HepG2 (cell line): ENCODE measurements at regions not wholly inside any gene's neighbourhood (a gene's known extent, or its start where the extent isn't known, plus 50 kb on each side); places are given as distances from the start of the nearest gene placed in this dataset.

Experiments
- ATAC-seq: fragments of 200-7000 bp; cut with Tn5 transposase; 3 replicates; pipeline ENCODE4 v1.9.1; 2020; ENCODE audit warnings: mild to moderate bottlenecking, moderate library complexity
- BruUV-seq: library from RNA; stranded (reverse); fragments of 400-500 nt; replicated peaks from 2 replicates; lab custom pipeline; 2021; lab: Mats Ljungman, UMichigan
- CTCF ChIA-PET: fragments of 300-600 bp; formaldehyde crosslinking; extraction: SDS; loops from one replicate; lab custom pipeline; 2021; ENCODE audit warnings: low total read pairs, inconsistent platforms, low intra/inter-chr PET ratio; lab: Yijun Ruan, JAX
- POLR2A ChIA-PET: fragments of 350-600 bp; sonication (Branson Sonifier 250); formaldehyde crosslinking; loops from one replicate; lab custom pipeline; 2020; ENCODE audit warnings: antibody characterized with exemption, inconsistent platforms; lab: Yijun Ruan, JAX
- DNase-seq: peaks from one replicate; pipeline ENCODE4 v3.0.0-alpha.2; 2015; ENCODE audit warnings: low spot score
- FAIRE-seq: peaks from 3 replicates; lab custom pipeline; 2011; peaks lifted over from hg19 to GRCh38; lab: Jason Lieb, UNC
- H2AFZ ChIP-seq: one replicate; pipeline ENCODE4 v1.6.1; 2011; ENCODE audit warnings: low read length, inconsistent platforms
- H3K27ac ChIP-seq: fragments of 300-600 bp; 3 replicates; pipeline ENCODE4 v1.8.0; 2011; ENCODE audit warnings: mixed run types, mild to moderate bottlenecking, mixed read lengths, low read length, inconsistent platforms; ENCODE audit not compliant: insufficient read depth; ENCODE audit errors: extremely low read length
- H3K27me3 ChIP-seq, 2 experiments: fragments of 200-600 bp in 1 of 2; 2 replicates in 1 of 2; 3 replicates in 1 of 2; pipeline versions ENCODE4 v1.6.0 to v1.8.0; 2011; ENCODE audit warnings: low read length in 2 of 2, mild to moderate bottlenecking in 2 of 2, moderate library complexity in 2 of 2, inconsistent platforms in 1 of 2; ENCODE audit not compliant: insufficient read depth in 2 of 2, control insufficient read depth in 1 of 2
- H3K36me3 ChIP-seq, 2 experiments: fragments of 200-600 bp in 1 of 2; replicated peaks in 1 of 2; 2 replicates in 1 of 2; 3 replicates in 1 of 2; pipeline versions ENCODE4 v1.5.1 to v1.8.0; 2011; ENCODE audit warnings: low read length in 2 of 2, inconsistent platforms in 1 of 2; ENCODE audit not compliant: insufficient read depth in 2 of 2, control insufficient read depth in 1 of 2
- H3K4me1 ChIP-seq: 2 replicates; pipeline ENCODE4 v1.5.1; 2012; ENCODE audit warnings: low read length, inconsistent platforms; ENCODE audit not compliant: insufficient read depth
- H3K4me2 ChIP-seq: 2 replicates; pipeline ENCODE4 v1.6.0; 2011; ENCODE audit warnings: low read depth, low read length, inconsistent platforms
- H3K4me3 ChIP-seq, 3 experiments: fragments of 200-600 bp in 1 of 3; sonication (generic), shearing (Covaris generic) in 1 of 3; replicated peaks in 1 of 3; 2 replicates each; pipeline ENCODE4 v1.5.1; 2011 to 2016; ENCODE audit warnings: low read length in 3 of 3, inconsistent platforms in 2 of 3, low read depth in 2 of 3, mild to moderate bottlenecking in 2 of 3, control low read depth in 1 of 3, mixed read lengths in 1 of 3; ENCODE audit not compliant: insufficient read depth in 1 of 3
- H3K79me2 ChIP-seq: one replicate; pipeline ENCODE4 v1.6.1; 2011; ENCODE audit warnings: low read length, inconsistent platforms; ENCODE audit not compliant: insufficient read depth
- H3K9ac ChIP-seq: 2 replicates; pipeline ENCODE4 v1.6.0; 2011; ENCODE audit warnings: mild to moderate bottlenecking, low read depth, low read length, inconsistent platforms; ENCODE audit not compliant: insufficient read depth
- H3K9me3 ChIP-seq: 2 replicates; pipeline ENCODE4 v1.5.1; 2012; ENCODE audit warnings: mild to moderate bottlenecking, low read length
- H4K20me1 ChIP-seq: 2 replicates; pipeline ENCODE4 v1.6.0; 2011; ENCODE audit warnings: inconsistent platforms, mild to moderate bottlenecking, low read length, moderate library complexity; ENCODE audit not compliant: insufficient read depth
- HNF1A ChIP-seq, 2 experiments: sonication (generic) in 1 of 2; formaldehyde crosslinking in 1 of 2; IDR thresholded peaks; 2 replicates each; pipeline versions ENCODE4 v1.4.0 to v1.6.1; 2016 to 2020; ENCODE audit warnings: borderline replicate concordance in 1 of 2, low read depth in 1 of 2, mild to moderate bottlenecking in 1 of 2, missing genetic modification reagents in 1 of 2
- NAIF1 ChIP-seq: sonication (generic); formaldehyde crosslinking; IDR thresholded peaks from 2 replicates; pipeline ENCODE4 v1.5.0; 2020; ENCODE audit warnings: mild to moderate bottlenecking, missing genetic modification reagents, borderline replicate concordance
- NKX3-1 ChIP-seq: sonication (generic); formaldehyde crosslinking; IDR thresholded peaks from 2 replicates; pipeline ENCODE4 v1.5.0; 2020; ENCODE audit warnings: missing genetic modification reagents
- ZBTB26 ChIP-seq: IDR thresholded peaks from 2 replicates; pipeline ENCODE4 v1.6.1; 2016; ENCODE audit warnings: missing compliant biosample characterization, missing genetic modification reagents, borderline replicate concordance
- ZBTB49 ChIP-seq: sonication (generic); formaldehyde crosslinking; IDR thresholded peaks from 2 replicates; pipeline ENCODE4 v1.4.0; 2020; ENCODE audit warnings: missing genetic modification reagents, borderline replicate concordance
- WGBS: methylation state at CpG from one replicate; pipeline ENCODE4 v1.1.6; 2017; ENCODE audit warnings: low lambda C conversion rate; 5-methylcytosine and 5-hydroxymethylcytosine counted together
- in situ Hi-C: cut with HindIII; loops from 2 replicates; pipeline ENCODE4 v1.10.0; 2017; ENCODE audit warnings: low pct_unique_long_range_greater_than_20kb; ENCODE audit not compliant: extremely low pct_ligation_motif_present
- intact Hi-C: fragments of 100-400 bp; cut with micrococcal nuclease; formaldehyde crosslinking; loops from one replicate; pipeline ENCODE4 v1.10.0; 2022; ENCODE audit not compliant: unreplicated experiment

- no peak for ATAC-seq
- no TSS peak for BruUV-seq
- FAIRE-seq = no peak
- H3K9ac ChIP-seq = no peak overlapping the region
- DNase-seq = no peak
- peaks cover 0 to 16% of the 10 kb centered on the region in 2 experiments; a peak in 2 of 5 replicates for H3K27me3 ChIP-seq
- H3K4me1 ChIP-seq = peaks cover 5% of the 10 kb centered on the region; the same call in 1 of the 2 replicates
- in situ Hi-C loops (no loop called here), intact Hi-C loops (no loop called here)
- WGBS = 0% methylated on average over 3 of the region's 3 CpGs
- no peaks in the 10 kb centered on the region for H3K9me3 ChIP-seq
- H2AFZ ChIP-seq = no peak overlapping the region
- ChIA-PET POLR2A (no interaction called here), CTCF (no interaction called here)
- no peaks in the 10 kb centered on the region for H3K36me3 ChIP-seq
- H3K4me3 ChIP-seq = no peak overlapping the region
- TF ChIP-seq ZBTB49 (CRISPR knock-in tag) (no peak), HNF1A (IDR thresholded peaks at IDR 0.05; ENCODE audit: low read depth) (no peak), HNF1A (CRISPR knock-in tag; IDR thresholded peaks at IDR 0.05; ENCODE audit: borderline replicate concordance) (no peak), ZBTB26 (CRISPR knock-in tag) (no peak), NAIF1 (no peak), NKX3-1 (CRISPR knock-in tag) (no peak)
- TF ChIP-seq, all 625 proteins: peak for 0
- no peaks in the 10 kb centered on the region for H4K20me1 ChIP-seq
- H3K79me2 ChIP-seq = no peaks in the 10 kb centered on the region
- H3K4me2 ChIP-seq = no peak overlapping the region
- no peak overlapping the region for H3K27ac ChIP-seq
These were observed 118.0 kb upstream of the PAXBP1 start for GRCh38 chr21:32889596-32889995.
